HG03025 (cell line): ENCODE measurements at regions not wholly inside any gene's neighbourhood (a gene's known extent, or its start where the extent isn't known, plus 50 kb on each side); places are given as distances from the start of the nearest gene placed in this dataset.
A peak's percentile ranks its signal among the peaks of the same experiment; 100 is the strongest.
"Not testable (repeated sequence)": the region's sequence is repeated elsewhere in the genome, so short reads cannot be mapped to it uniquely, and the experiment has no call there.

ENCODE experiments used
- ATAC-seq: cut with Tn5 transposase; IDR thresholded peaks from one replicate; pipeline ENCODE4 v1.9.1; 2021; ENCODE audit warnings: mild to moderate bottlenecking, moderate library complexity; ENCODE audit not compliant: unreplicated experiment, low FRiP score

DNA sequence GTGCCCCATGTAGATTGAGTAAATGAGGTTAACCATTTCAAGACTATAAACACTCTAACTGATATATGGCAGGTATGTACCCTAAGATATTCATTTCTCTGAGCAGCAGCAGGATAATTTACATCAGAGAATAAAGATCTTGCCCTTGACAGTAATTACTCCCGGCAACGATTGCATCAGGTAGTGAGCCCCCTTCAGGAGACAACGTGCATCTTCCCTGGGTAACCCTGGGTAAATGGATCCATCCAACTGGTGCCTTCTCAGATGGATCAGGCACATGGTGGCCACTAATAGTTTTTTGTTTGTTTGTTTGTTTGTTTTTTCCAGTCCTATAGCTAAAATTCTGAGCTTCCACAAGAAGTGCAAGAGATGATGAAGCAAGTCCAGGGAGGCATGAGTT is 469.4 kb upstream of the SLC35B3 start:
- ATAC-seq, result peak; percentile 59

- ATAC-seq, result no peak
Measured at GRCh38 chr6:8900056-8900455, 464.7 kb upstream of the SLC35B3 start.

- no peak for ATAC-seq
Measured at GRCh38 chr6:8889514-8889913, 454.2 kb upstream of the SLC35B3 start.

- no peak for ATAC-seq
Measured at GRCh38 chr6:8888468-8888867, 453.1 kb upstream of the SLC35B3 start.

DNA sequence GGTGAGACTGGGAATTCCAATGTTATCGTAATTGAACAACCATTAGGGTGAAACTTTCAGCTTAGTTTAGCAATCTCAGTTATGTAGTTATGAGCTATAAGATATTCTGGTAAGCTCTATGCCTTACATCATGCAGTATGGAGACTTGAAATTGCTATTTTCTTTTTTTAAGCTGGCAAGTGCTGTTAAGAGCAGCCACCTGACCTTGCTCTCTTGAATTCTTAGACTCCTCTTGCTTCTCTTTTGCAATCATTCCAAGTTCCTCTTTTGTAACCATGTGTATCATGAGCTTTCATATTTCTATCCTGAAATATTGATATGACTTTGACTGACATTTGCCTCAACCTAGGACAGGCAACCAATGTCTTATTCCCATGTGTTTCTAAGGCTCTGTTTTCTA is 446.3 kb upstream of the SLC35B3 start:
- no peak for ATAC-seq

GRCh38 chr6:8879334-8879733 is 444.0 kb upstream of the SLC35B3 start:
- ATAC-seq, result no peak

DNA sequence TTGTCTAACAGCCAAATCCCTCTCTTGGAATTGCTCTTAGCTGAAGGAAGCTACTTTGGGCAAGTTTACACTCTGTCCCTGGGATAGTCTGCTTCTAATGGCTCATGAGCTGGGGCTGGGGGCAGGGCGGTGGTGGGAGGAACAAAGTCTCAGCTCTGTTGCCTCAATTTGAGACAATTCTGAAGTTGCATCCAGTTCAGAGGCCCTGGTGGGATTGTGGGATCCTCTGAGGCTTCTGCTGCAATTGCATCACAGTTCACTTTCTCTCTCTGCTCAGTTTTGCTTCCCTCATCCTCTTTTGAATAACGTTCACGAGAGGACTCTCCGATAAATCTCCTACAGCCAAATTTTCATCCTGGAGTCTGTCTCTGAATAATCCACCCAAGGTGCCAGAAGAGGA is 440.6 kb upstream of the SLC35B3 start:
- no peak for ATAC-seq

DNA sequence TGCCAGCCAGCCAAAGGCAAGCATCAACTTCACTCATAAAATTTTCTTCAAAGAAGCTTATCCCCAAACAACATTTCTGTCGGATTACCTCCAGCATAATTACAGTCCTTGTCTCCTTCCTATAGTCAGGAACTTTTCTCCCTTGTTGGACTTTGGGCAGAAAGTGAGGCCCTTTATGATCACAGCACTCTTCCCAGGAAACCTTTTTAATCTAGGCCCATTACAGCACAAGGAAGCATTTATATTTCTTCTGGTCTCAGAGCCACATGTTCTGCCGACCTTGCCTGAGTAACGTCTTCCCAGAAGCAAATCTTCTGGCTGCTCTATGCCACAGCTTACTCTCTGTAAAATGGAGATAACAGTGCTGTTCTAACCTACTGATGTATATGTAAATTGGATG is 437.2 kb upstream of the SLC35B3 start:
- no peak for ATAC-seq

- ATAC-seq, result no peak
Measured at GRCh38 chr6:8865451-8865850, 430.1 kb upstream of the SLC35B3 start.

DNA sequence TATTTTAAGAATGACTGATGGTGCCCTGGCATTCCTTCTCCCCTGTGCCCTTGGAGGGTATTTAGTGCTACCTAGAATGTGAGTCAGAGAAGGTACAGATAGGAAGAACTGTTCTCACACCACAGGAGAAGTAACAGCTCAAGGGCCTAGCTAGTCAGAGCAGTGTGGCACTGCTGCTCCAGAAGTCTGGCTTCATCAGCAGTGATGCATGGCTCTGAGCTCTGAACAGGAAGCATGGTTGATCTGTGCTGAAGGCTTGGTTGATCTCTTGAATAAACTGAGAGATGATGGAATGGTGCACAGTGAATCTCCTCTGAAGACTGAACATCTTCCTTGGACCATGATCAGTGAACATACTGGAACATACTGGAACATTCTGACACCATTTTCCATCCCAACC is 425.3 kb upstream of the SLC35B3 start:
- ATAC-seq, result no peak

DNA sequence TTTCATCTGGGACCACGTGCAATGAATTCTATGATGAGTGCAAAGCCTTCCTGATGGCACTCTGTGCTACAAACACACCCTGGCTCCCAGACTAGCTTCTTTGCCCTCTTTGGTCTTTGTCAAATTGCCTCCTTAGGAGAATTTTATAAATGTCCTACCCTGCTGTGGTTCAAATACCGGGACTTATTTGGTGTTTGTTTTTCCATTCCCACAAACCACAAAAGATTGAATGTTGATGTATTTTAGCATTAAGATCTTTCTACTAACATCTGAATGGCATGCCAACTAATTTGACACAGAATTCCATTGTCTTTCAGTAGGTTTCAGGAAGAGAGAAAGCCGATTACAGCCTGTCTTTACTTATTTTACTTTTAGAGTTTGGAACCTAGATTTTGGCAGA is 424.2 kb upstream of the SLC35B3 start:
- ATAC-seq, result no peak

- ATAC-seq, result no peak
Measured at GRCh38 chr6:8858854-8859331, 423.5 kb upstream of the SLC35B3 start.

GRCh38 chr6:8857160-8857559 is 421.8 kb upstream of the SLC35B3 start:
- no peak for ATAC-seq

- no peak for ATAC-seq
Measured at GRCh38 chr6:8855411-8855810, 420.1 kb upstream of the SLC35B3 start.

DNA sequence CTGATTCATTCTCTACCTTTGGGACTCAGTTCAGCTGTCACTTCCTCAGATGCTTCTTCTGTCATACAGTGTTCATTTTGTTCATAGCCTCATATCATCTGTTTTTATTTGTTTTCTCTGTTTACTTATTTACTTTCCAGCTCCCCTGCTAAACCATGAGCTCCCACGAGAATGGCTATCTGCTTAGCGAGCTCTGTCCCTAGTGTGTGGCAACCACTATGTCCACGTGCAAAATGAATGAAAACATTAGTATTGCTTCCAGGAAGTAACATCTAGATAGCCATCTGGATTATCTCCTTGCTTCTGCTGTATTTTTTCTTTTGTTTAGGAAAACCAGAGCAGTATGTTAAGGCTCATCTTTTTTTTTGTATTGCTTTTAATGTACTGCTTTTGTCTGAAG is 417.0 kb upstream of the SLC35B3 start:
- ATAC-seq, result no peak

GRCh38 chr6:8846680-8847079 is 411.3 kb upstream of the SLC35B3 start:
- ATAC-seq, result not testable (repeated sequence)

- no peak for ATAC-seq
Measured at GRCh38 chr6:8845690-8846089, 410.3 kb upstream of the SLC35B3 start.

- ATAC-seq, result no peak
Measured at GRCh38 chr6:8844968-8845367, 409.6 kb upstream of the SLC35B3 start.

- ATAC-seq, result no peak
Measured at GRCh38 chr6:8839626-8840025, 404.3 kb upstream of the SLC35B3 start.

GRCh38 chr6:8837343-8837742 is 402.0 kb upstream of the SLC35B3 start:
- ATAC-seq, result no peak

- ATAC-seq, result not testable (repeated sequence)
Measured at GRCh38 chr6:8832695-8833094, 397.4 kb upstream of the SLC35B3 start.

GRCh38 chr6:8831366-8832152 is 396.2 kb upstream of the SLC35B3 start:
- no peak for ATAC-seq

DNA sequence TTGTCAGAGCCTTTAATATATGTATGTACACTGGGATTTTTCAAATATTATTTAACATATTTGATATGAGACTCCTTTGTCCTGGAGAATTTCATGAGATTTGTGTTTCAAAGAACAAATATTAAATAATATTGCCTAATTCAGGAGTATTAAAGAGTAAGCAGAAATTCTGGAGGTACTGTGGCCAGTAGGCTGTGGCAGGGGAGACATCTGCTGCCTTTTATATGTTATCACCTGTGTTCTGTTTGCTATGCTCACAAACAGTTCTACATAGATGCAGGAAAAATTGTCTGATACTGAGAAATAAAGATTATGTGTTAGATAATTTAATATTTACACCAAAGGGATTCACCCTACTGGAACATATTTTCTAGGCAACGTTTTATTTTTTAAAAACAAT is 395.4 kb upstream of the SLC35B3 start:
- no peak for ATAC-seq
